ENCODE measurements at regions not wholly inside any gene's neighbourhood (a gene's known extent, or its start where the extent isn't known, plus 50 kb on each side); places are given as distances from the start of the nearest gene placed in this dataset.
"Not testable (repeated sequence)": the region's sequence is repeated elsewhere in the genome, so short reads cannot be mapped to it uniquely, and the experiment has no call there.

GRCh38 chr10:47695149-47695548, 68.2 kb downstream of the SYT15B start:
- TF ChIP-seq POLR2AphosphoS5 (IDR thresholded peaks at IDR 0.05; ENCODE audit: low read depth); CTCF (IDR thresholded peaks at IDR 0.05; ENCODE audit: insufficient read depth, low read length); GABPA (IDR thresholded peaks at IDR 0.05; ENCODE audit: low read depth): not testable (repeated sequence)
